ENCODE measurements at regions not wholly inside any gene's neighbourhood (a gene's known extent, or its start where the extent isn't known, plus 50 kb on each side); places are given as distances from the start of the nearest gene placed in this dataset.

- TF ChIP-seq ZFP91 (CRISPR knock-in tag; IDR thresholded peaks at IDR 0.05) (no peak), PTRF (tag; IDR thresholded peaks at IDR 0.05) (no peak), KDM1A (IDR thresholded peaks at IDR 0.05) (peak; percentile 82 to 83), ZNF449 (CRISPR knock-in tag; IDR thresholded peaks at IDR 0.05) (no peak), ZNF699 (CRISPR knock-in tag; IDR thresholded peaks at IDR 0.05; ENCODE audit: insufficient replicate concordance) (no peak), ZNF316 (IDR thresholded peaks at IDR 0.05) (no peak), ZNF77 (CRISPR knock-in tag; IDR thresholded peaks at IDR 0.05) (no peak), SMARCE1 (IDR thresholded peaks at IDR 0.05) (no peak), PREB (CRISPR knock-in tag; IDR thresholded peaks at IDR 0.05) (no peak), HNRNPK (IDR thresholded peaks at IDR 0.05; ENCODE audit: low read depth, low read length, poor library complexity, severe bottlenecking) (no peak), GABPA (tag; conservative IDR thresholded peaks at IDR 0.05; ENCODE audit: low read depth) (no peak), CBFA2T3 (IDR thresholded peaks at IDR 0.05) (0 out of 2 replicates have a peak, but pooled peaks have one; percentile 9), GMEB1 (CRISPR knock-in tag; IDR thresholded peaks at IDR 0.05) (no peak), E4F1 (CRISPR knock-in tag; IDR thresholded peaks at IDR 0.05; ENCODE audit: borderline replicate concordance) (no peak), TAF7 (tag; IDR thresholded peaks at IDR 0.05) (no peak), ZNF133 (CRISPR knock-in tag; IDR thresholded peaks at IDR 0.05) (no peak), RCOR1 (IDR thresholded peaks at IDR 0.05; ENCODE audit: borderline replicate concordance in 1 of 2, low read depth in 2 of 2, low read length in 2 of 2) (peak in 1 of 2 experiments; percentile 64; a peak in 2 of 4 replicates), ELF2 (CRISPR knock-in tag; IDR thresholded peaks at IDR 0.05) (no peak), POLR2AphosphoS2 (IDR thresholded peaks at IDR 0.05; ENCODE audit: low read length) (no peak), FOXO4 (CRISPR knock-in tag; IDR thresholded peaks at IDR 0.05) (no peak), DNMT1 (IDR thresholded peaks at IDR 0.05) (no peak)
These were observed 82.4 kb downstream of the VEGFA start (continued) for GRCh38 chr6:43852350-43852864.

Measured in K562 (cell line).